SW 1271 (cell line): ENCODE measurements at regions not wholly inside any gene's neighbourhood (a gene's known extent, or its start where the extent isn't known, plus 50 kb on each side); places are given as distances from the start of the nearest gene placed in this dataset.
A peak's percentile ranks its signal among the peaks of the same experiment; 100 is the strongest.
"Not testable (repeated sequence)": the region's sequence is repeated elsewhere in the genome, so short reads cannot be mapped to it uniquely, and the experiment has no call there.

Experiments used
- DNase-seq, 2 experiments: peaks; one replicate each; lab custom pipeline; 2025; lab: John Stamatoyannopoulos, UW

- DNase-seq: no peak
These were observed 51.5 kb upstream of the DDR1 start for GRCh38 chr6:30832864-30833263.

DNA sequence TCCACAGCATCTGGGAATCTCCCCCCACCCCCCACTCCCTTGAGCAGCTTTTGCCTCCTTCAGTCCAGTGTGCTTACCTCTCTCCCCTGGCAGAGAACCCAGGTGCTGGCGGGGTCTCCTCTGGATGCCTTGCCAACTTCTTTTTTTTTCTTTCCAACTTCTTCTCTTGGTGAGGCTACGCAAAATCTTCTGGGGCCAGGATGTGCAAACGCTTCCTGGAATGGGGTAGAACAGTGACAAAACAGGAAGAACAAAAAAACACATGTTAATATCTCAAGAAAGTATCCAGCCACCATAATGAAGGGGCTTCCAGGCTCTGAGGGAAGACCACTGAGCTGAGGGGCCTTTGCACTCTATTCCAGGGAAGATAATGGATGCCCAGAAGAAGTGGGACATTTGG is 53.9 kb upstream of the DDR1 start:
- DNase-seq: no peak

DNA sequence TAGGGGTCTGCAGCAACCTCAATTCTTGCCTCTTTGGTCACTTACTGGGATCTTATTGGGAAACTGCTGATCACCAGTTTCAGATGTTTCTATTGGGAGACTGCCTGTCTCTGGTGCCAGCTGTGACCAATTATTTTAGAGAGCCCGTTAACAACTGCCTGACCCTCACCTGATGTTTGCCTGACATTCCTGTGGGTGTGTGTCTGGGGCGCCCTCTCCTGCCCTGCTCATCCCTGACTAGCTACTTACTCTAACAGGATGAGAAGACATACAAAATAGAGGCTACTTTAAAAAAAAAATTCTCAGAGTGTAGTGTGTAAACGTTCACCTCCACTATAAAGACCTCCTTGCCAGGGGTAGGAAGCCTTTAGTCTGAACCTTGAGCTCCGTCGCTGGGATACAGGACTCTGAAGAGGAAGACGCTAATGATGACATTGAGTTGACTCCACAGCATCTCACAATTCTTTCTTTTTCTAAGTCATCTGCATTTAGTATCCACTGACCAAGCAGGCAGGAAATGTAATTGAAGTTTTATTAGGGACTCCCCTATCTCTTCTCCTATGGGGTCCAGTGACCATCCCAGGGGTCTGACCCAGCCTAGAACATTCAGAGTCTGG is 54.6 kb upstream of the DDR1 start:
- no peak for DNase-seq

GRCh38 chr6:30829033-30829432 is 55.3 kb upstream of the DDR1 start:
- DNase-seq: no peak

DNA sequence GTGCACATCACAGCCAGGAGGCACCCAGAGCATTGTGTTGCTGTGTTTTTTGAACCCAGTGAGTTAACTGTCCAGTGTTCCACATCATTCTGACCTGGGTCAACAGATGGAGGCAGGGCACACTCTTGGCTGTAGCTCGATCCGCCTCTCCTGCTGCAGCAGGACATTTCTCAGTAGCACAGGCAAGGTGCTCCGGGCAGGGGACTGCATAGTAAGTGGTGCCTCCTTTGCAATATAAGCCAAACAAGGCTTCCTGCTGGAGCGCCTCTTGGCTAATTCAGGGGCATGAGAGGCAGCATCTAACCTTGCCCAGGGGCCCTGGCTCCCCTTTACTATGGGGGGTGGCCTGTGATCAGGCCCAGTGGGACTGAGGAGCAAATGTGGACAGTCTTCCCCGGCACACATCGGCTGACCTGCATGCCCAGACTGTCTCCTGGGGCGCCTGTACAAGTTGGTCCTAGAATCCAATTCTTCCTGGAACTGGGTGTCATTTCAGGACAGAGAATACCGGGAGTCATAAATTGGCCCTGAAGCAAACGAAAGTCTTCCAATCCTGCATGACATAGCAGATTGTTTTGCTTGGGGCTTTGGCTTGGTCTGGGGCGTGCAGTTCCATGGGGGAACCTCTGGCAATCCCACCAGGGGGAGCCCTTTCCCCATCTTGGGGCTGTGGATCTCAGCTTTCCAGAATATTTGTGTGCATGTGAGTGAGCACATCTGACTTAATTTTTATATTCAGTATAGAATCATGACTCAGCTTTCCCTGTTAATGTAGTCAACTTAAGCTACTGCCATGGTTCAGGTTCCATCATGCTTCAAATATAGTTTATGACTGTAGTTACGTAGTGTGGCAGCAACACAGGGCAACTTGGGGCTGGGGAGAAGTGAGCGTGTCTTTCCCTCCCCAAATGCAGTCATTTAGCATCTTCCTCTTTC is 56.0 kb upstream of the DDR1 start:
- peak; percentile 43 to 70 for DNase-seq

DNA sequence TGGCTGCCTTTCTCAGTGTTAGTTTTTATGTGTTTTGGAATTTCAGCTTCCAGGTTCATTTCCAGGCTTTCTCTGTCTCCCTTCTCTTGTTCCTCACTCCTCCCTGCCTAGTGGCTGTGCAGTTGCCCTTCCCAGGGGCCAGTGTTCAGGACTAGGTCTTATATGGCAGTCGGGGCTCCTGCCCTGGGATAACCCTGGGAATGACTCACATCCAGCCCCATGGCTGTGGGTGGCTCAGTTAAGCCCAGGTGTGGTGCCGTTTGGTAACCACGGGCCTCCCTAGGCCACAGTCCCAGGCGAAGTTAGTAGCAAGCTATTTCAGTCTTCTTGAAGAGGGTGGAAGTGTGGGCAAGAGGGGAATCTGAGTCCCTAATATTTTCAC is 57.4 kb upstream of the DDR1 start:
- DNase-seq: no peak

- DNase-seq: no peak
These were observed 59.6 kb upstream of the DDR1 start for GRCh38 chr6:30824698-30825097.

DNA sequence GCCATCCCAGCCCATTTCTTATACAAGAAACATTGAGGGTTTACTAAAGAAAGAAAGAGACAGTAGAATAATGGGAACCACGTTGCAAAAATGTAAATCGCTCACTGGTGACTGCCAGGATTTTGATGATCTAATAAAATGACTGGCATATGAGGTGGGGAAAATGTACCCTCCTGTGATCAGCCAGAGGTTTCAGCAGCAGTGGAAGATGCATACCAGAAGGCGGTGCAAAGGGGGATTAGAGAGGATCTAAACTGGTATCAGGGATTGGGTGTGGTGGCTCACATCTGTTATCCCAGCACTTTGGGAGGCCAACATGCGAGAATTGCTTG is 60.8 kb upstream of the DDR1 start:
- DNase-seq: no peak

GRCh38 chr6:30821862-30822784 is 62.2 kb upstream of the DDR1 start:
- peak in 1 of 2 experiments; percentile 57 for DNase-seq

DNA sequence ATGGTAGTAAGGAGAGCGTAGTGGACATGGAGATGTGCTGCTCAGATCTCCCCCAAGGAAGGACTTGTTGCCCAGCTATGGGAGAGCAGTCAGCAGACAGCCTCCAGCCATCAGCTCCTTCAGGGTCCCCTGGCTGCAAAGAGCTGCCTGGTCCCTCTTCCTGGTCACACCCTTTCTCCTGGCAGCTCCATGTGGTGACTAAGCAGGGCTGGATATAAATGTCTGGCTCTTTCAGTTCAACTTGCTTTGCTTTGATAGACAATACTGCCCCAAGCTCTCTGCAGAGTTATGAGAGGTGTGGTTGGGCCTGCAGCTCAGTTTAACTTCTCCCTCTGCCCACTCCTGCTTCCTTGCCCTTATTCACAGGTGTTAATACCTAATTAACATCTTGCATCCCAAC is 64.1 kb upstream of the DDR1 start:
- DNase-seq: peak; percentile 62 to 76

DNA sequence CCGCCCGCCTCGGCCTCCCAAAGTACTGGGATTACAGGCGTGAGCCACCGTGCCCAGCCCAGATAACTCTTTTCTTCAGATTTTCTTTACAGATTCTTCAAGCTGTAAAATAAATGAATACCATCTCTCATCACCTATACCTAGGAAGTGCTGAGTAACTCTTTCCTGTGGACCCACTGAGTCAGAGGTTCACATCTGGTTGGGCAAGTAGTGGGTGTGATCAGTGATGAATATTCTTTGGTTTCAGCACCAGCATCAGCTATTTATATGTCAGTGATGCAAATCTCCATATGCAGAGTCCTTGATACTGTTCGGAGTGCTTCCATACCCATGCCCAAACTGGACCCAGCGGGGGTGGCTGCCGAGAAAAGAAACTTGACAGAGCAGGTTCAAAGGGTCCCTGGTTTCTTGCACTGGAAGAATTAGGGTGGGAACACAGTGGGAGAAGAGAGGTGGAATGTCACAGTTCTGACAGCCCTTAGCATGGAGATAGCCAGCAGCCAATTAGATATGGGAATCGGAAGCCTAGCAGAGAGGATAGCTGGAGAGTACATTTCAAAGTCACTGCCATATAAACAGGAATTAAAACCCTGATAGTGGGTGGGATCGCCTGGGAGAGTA is 64.9 kb upstream of the DDR1 start:
- DNase-seq: no peak

DNA sequence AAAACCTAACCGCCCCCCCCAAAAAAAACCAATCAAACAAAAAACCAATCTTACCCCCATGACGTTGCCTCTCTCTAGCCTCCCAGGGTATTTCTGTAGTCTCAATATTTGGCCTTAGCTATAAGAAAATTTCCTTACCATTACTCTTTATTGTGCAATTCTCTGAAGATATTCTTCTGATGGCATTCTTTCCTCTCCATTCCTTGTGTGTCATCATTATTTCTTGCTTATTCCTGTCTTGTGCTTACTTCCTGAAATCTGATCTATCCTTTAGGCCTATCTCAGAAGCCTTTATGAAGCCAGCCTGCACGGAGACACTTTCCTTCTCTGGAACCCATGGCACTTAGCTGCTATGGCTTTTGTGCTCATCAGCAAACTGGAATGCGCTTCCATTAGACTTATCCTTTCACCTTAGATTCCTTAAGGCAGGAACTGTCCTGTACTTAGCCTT is 65.9 kb upstream of the DDR1 start:
- DNase-seq: peak in 1 of 2 experiments; percentile 33

- no peak for DNase-seq
These were observed 67.3 kb upstream of the DDR1 start for GRCh38 chr6:30816791-30817739.

DNA sequence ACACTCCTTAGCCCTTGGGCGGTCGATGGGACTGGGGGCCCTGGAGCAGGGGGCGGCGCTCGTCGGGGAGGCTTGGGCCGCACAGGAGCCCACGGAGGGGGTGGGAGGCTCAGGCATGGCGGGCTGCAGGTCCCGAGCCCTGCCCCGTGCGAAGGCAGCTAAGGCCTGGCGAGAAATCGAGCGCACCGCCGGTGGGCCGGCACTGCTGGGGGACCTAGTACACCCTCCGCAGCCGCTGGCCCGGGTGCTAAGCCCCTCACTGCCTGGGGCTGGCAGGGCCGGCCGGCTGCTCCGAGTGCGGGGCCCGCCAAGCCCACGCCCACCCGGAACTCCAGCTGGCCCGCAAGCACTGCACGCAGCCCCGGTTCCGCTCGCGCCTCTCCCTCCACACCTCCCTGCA is 68.0 kb upstream of the DDR1 start:
- not testable (repeated sequence) for DNase-seq

- DNase-seq: not testable (repeated sequence)
These were observed 69.1 kb upstream of the DDR1 start for GRCh38 chr6:30815041-30815742.

DNA sequence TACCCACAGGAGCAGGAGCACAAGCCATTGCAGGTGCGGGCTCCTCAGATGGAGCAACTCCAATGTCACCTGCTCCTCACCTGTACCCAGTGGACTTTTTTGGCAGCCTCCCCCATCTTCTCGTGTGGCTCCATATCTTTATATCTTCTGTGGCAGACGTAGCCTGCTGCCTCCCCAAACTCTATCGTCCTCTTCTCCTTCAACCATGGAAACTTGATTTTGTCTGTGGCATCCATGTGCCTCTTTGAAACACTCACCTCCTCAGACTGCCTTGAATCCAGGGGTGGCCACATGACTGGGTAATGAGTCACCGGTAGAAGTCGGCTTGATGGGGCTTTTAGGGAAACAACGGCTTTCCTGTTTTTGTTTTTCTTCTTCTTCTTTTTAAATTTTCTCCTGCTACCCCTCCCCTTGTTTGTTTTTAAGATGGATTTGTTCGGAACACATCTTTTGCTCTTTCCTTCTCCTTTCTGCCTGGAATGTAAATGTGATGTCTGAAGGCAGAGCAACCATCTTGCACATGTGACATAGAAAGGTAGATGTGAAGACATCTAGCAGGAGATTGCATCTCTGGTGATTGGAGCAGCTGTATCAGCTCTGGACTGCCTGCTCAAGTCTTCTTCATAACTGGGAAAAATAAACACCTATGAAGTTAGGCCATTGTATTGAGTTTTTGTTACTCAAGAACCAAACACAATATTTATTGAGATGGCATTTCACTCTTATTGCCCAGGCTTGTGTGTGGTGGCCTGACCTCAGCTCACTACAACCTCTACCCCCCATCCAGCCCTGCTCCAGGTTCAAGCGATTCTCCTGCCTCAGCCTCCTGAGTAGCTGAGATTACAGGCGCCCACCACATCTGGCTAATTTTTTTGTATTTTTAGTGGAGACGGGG is 69.9 kb upstream of the DDR1 start:
- DNase-seq: peak in 1 of 2 experiments; percentile 52

DNA sequence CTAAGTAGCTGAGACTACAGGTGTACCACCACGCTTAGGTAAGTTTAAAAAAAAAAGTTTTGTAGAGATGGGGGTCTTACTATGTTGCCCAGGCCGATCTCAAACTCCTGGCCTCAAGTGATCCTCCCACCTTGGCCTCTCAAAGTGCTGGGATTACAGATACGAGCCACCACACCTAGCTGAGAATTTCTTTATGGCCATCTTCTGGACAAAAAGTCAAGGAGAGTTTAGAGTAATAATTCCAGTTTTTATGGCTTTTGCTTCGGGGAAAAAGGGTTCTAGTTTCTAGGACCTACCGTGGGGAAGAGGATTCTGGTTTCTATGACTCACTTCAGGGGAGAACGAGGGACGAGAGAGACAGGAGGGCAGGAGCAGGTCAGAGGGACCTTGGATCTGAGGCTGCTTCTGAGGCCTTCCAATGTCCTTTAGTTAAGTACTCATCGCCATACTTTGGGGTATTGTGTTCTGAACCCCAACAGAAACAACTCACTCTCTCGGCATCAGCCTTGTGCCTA is 69.3 kb upstream of the IER3 start:
- DNase-seq: no peak

DNA sequence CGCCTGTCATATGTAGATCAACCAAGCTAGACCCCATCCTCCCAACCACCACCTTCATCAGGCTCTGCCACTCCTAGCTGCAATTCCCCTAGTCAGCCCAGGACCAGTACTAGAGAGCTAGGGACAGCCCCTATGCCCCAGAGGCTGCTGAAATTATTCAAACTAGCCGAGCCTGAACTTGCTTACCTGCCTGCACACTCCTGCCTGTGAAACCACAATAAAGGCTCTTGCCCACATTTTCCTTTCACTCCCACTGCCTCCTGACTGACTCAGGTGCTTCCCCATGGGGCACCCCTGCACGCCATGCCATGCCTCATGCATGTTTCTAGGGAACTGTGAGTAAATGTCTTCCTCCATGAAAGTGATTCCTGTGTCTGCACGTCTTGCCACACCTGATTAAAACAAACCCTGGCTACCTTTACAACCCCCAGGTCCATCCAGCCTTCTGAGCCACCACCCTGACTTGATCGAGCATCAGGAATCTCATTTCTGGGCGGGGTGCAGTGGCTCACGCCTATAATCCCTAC is 66.5 kb upstream of the IER3 start:
- no peak for DNase-seq

- DNase-seq: not testable (repeated sequence)
These were observed 63.2 kb upstream of the IER3 start for GRCh38 chr6:30807566-30807965.
